HG03135 (cell line): ENCODE measurements at regions not wholly inside any gene's neighbourhood (a gene's known extent, or its start where the extent isn't known, plus 50 kb on each side); places are given as distances from the start of the nearest gene placed in this dataset.

Experiments
- ATAC-seq: cut with Tn5 transposase; IDR thresholded peaks from one replicate; pipeline ENCODE4 v1.9.1; 2021; ENCODE audit warnings: mild to moderate bottlenecking, moderate library complexity; ENCODE audit not compliant: unreplicated experiment

DNA sequence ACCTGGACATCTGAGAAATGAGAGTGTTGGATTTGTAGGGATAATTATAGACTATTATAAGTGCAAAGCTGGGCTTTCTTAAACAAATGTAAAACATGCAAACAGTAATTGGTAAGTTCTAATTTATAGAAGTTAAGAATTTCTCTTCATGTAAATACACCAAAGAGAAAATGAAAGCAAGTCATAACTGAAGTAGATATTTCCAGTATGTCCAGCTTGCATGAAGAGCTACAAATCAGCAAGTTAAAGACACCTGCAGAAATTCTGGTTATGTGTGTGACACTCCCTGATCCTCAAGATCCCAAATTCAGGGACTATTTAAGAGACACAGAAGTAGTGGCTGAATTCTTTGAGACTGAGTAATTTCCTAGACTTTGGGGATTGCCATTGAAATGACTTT is 308.9 kb downstream of the TLE4 start:
- peak; percentile 49 for ATAC-seq

DNA sequence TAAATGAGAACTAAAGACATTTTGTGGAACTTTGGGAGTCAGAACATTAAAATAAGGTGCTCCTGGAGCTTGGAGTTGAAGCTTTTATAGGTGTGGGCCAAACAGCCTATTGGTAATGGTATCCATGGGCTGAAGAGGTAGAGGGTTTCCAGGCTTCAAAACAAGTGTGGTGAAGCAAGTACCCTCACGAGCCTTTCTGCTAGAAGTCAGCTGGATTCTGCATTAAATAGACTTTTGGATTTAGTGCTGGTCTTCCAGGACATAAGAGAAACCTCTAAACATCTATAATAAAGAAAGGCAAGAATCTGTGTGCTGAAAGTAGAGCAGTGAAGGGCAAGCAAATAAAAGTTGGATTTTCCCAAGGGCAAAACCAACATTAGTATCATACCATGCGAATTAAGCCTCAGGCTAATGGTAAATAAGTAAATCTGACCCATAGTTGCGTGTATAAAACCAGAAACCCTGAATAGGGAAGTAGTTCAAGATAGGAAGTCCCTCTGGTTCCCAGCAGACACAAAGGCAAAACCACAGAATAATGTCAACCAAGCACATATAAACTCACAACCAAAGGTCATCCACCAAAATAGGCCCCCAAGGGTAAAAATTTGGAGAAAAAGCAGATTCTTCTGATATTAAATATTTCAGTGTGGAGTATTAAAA is 306.3 kb downstream of the TLE4 start:
- peak; percentile 55 for ATAC-seq

DNA sequence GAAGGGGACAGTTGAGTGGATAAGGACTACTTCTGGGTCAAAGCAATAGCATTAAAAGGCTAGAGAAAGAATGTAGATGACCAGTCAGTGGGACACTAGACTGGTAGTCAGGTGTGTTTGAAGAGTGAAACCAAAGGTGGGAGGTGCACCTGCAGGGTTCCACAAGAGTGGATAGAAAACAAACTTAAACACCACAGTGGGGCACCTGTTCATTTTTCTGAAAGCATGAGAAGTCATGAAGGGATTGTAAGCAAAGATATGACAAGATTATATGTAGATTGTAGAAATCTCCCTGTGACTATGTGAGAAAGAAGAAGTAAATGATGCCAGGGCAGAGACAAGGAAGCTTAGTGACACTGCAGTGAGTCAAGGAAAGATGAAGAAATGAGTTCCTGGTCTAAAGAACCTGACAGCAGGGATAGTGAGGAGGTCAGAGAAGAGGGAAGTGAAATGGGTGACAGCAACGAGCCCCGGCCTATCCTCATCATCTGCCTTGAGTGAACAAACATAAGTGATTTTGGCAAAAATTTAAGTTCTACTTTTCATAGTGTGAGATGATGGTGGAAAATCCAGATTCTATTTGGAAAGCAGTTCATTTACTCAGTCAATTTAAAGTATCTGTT is 296.9 kb downstream of the TLE4 start:
- ATAC-seq = no peak

DNA sequence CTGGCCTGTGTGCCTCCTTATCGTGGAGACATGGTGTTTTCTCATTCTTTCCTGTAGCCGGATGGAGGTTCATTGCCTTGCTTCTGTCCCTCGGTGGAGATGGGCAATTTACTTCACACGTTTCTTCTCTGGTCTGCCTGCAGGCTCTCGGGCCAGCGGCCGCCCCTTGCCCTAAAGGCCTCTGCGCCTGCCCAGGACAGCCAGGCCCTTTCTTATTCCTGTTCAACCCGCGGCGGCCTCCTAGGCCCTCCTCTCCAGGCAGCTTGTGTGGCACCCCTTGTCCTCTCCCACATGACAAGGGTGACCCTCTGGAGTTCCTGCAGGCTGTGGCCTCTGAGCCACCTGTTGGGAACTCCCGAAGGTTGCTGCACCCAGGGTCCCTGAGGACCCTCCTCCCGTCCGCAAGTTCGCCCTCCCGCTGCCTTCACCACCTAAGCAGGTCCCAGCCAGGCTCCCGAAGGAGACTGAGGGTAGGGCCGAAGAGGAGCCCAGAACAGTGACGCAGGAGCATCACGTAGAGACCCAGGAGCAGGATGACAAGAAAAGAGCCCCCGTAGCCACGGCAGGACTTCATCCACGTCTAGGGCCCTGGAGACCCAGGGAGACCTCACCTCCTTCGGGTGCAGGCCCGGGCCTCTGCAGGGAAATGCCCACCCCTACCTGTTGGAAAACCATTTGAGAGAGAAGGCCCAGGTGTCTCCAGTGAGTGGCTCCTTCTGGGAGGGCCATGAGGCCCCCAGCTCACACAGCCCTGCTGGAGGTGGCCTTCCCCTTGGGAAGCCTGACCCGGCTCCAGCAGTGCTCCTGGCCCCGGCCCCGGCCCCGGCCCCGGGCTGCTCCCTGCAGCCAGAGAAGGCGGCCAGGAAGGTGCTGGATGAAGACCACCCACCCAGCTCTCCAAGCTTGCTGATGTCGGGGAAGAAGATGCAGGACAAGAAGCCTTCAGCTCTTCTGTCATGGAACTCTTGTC is 291.4 kb downstream of the TLE4 start:
- no peak for ATAC-seq

DNA sequence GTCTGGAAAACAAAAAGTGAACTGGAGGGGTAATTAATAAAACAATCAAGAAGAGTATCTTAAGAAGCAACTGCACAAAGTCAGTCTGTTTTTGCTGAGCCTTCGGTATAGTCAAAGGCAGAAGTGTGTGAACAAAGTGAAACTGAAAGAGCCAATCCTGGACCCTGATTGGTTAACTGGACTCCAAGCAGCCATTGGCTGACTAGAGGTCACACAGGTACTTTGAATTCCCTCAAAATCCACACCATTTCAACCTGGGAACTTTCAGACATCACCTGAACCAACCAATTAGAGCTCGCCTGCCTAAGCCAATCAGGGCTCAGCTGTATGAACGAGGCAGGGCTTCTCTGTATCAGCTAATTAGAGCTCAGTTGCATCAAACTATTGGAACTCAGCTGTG is 286.7 kb downstream of the TLE4 start:
- peak; percentile 55 for ATAC-seq

DNA sequence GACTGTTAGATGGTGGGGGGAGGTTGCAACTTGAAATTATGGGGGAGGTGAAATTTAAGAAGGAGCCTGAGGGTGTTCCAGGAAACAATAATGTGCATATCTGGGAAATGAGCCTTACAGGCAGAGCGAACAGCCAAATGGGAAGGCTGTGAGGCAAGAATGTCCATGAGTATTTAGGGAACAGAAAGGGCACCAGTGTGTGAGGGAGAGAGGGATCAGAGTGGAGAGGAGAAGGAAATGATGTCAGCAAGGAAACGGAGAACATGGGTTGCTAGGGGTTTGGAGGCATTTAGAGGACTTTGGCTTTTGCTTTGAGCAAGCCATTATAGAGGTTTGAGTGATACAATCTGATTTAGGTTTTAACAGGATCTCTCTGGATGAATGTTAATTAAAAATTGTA is 285.4 kb downstream of the TLE4 start:
- no peak for ATAC-seq

DNA sequence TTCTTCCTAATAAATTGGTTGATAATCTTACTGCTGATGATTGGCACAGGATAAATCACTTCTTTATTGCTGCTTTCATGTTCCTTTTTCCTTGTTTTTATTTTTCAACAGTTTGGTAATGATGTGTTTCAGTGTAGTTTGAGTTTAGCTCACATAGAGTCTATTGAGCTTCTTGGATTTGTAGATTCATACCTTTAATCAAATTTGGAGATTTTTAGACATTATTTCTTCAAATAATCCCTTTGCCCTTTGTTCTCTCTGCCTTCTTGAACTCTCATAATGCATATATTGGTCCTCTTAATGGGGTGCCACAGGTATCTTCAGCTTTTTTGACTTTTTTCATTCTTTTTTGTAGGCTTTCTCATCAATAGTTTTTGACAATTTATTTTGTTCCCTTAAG is 275.3 kb downstream of the TLE4 start:
- no peak for ATAC-seq

DNA sequence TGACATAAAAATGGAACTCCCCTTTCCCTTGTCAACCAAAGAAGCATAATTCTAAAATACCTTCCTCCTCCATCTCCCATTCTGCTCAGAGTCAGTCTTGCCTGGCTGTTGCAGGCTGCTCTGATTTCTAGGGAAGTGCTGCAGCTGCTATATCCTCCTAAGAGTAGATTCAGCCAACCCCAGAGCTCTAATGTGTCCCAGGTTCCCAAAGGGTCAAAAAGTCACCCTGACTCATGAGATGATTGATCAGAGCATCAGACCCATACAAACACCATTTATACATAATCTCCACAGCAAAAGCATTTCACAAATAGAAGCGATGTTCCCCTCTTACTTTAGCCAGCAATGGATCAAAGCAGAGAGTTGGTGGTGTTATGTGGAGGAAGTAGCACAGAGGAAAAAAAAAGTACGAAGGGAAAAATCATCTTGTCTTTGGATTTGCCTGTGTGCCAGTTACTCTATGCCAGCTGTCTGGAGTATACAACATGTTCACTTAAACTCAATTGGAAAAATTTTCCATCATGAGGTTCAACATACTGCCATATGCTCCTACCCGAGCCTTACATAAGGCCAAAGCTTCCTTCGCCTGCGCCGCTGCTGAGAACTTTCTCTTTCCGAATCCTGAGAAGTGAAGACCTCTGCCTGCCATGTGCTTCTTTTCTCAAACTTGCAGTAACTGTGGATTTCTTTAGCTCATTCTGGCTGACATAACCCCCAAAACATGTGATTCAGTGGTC is 258.0 kb downstream of the TLE4 start:
- ATAC-seq = no peak

DNA sequence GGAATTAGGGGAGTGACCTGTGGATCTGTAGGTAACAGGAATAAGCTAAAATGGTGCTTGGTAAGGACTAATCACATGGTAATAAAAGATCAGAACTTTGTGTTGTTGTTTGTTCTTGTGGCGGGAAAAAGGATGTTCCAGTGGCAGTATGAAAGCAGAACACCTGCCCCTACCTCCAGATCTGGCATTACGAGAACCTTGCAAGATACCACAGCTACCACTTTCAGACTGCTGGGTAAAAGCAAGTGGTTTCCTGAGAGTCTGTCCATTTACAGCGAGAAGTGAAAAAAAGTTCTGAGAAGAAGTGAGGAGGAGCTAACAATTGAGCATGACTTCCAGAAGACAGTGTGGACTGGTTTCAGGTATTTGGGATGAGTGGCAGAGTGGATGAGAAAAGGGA is 252.5 kb downstream of the TLE4 start:
- peak; percentile 94 for ATAC-seq

DNA sequence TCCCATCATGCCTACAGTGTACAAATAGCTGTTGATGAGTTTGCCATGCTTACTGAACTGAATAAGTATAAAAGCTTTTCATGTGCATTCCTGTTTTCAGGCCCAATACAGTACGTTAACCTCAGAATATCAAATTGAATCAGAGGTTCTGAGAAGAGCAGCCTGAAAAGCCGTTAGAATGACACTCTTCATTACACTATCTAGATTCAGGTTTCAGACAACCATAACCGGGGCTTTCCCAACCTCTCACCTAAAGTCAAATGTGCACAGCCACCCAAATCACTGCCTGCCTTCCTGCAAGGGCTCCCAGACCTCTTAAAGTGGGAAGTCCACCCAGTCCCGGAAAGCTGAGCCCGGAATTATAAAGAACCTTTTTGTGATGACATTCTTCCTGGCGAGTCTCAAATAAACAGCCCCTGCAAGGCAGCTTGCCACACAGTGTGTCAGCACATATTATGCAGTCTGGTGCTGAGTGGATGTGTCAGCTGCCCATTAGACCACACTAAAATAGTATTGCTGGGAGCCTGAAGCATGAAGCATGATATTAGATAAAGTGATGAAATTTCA is 245.8 kb downstream of the TLE4 start:
- ATAC-seq = peak; percentile 81

DNA sequence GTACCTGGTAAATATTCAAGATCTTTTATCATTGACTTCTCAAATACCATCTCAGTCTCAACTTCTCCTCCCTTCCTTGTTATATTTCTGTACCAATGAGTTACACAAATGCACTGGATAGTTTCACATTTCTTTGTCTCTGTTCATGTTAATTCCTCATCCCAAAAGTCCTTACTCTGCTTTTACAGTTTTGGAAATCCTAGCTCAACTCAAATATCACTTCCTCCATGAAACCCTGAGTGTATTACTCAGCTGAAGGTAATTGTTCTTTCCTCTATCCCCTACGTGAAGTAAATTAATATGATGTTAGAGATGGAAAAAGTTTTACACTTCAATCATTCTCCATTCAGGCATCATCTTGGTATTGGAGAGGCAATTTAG is 241.5 kb downstream of the TLE4 start:
- no peak for ATAC-seq

DNA sequence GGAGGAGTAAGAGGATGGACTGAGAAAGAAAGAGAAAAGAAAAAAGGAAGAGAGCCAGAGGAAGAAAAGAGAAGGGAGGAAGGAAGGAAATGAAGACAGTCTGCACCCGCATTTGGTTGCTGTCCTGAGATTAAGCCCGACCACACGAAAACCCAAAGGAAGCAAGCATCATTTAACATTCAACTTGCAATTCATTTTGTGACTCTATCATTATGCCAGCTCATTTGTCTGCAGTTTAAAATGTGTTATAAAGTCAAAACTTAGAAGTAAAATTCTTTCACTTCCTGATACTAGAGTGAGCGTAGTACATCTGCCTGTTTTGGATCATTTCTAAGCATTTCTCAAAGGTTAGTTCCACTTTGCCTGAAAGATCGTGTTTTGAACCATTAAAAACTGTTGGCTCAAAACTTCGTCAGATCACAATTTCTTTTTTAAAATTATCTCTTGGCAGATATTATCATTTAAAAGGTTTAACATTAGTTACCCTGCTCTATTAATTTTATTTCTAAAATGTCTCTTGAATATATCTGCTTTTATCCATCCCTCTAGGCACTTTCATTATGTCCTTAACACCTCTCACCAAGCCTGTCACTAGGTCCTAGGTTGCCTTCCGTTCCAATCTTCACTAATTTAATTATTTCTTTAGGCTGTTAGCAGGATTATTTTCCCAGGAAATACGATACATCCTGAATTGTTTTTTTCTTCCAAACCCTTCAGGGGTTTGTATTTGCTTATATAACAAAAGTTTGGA is 240.9 kb downstream of the TLE4 start:
- peak; percentile 77 for ATAC-seq

DNA sequence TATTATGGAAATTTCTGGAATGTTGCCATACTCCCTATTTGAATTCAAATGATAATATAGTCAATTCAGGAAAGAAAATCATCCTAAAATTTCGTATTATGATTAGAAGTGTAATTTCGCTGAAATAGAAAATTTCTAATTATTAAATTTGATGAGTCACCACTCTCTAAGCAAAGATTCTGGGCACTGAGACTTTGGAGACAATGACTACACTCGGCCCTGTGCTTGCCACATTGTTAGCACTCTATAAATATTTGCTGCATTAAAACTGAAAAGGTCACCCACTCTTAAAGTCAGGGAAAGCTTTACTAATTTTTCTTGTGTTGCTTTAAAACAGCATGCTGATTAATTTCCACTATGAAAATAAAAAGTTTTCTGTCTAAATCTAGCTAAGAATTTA is 240.3 kb downstream of the TLE4 start:
- no peak for ATAC-seq

DNA sequence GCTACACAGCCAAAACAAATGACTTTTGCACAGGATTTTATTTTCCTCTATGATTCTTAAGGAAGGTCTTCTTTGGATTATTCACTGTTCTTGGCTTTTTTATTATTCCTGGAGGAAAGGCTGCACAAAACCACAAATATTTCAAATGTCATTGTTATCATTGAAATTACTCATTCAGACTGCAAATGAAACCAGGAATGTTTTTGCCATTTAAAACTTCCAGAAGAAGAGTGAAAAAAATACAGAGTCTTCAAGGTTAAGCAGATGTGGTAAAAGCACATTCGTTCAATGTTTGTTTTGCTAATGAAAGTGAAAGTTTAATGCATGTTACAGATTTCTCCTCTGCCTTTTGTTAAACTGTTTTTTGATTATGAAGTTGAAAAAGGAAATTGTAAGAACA is 238.2 kb downstream of the TLE4 start:
- ATAC-seq = no peak

DNA sequence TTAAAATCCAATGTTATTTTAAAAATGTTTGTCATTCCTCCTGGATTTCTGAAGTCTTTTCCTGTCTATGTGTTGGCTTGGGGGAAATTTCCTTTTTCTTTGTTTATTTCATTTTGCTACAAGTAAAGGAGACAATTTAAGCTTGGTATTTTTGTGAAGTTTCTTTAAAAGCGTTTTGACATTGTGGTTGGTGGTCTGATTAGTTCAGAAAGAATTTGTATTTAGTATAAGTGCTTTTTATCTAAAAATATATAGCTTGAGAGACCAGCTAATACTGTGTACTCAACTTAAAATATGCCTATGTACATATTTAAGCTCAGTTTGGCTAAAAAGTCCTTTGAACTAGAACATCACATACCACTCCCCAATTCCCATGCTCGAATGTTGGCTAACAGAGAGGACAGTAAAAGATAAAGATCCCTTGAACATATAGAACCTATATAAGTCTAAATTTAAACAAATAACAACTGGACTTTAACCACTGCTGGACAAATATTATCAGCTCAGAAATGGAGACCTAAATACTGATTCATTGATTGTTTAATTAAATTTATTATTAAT is 237.6 kb downstream of the TLE4 start:
- no peak for ATAC-seq

DNA sequence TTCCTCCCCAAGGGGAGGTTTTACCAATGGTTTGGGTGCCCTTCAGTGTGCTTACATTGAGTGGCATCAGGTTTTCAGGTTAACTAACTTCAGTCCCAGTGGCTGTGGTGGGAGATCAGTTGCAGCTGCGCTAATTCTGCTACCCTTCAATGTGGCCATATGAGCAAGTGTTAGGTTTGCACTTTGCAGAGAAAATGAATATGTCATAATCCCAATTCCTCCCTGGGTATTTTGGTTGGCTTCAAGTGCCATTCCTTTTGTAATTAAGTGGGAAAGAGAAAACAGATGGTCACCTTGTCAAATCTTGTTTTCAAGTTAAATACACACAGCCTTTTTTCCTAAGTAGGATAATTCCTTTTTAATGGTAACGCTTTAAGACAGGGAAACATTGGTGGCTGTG is 236.2 kb downstream of the TLE4 start:
- ATAC-seq = no peak

DNA sequence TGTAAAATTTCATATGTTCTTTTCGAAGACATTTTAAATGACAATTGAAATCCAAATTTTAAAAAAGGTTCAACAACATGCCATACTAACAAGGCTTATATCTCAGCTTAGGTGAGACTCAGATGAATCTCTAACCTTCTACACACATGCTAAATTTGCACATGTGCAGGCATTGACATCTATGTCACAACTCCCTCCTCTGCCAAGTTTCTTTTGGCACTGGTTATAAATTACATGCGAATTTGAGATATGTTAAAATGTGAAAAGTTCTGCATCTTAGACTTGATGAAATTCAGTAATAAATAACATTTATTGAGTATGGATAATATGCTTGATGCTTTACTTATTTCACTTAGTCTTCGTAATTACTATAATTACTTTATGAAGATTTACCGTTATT is 234.3 kb downstream of the TLE4 start:
- no peak for ATAC-seq

DNA sequence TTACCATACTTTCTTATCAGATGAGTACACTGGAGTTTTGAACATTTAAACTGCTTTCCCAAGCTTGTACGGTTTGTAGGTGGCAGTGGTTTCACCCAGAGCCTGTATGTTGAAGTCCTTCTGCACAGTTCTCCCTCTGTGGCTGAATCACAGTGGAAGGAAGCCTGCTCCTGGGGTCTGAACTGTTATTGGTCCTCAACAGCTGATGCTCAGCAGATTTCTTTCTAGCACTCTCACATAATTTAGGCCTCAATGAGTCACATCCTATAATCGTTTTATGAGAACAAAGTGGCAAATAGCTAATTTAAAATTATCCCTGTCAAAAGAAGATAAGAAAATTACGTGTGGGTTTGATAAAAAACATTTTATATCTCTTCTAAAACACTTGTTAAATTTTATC is 229.7 kb downstream of the TLE4 start:
- ATAC-seq = no peak

DNA sequence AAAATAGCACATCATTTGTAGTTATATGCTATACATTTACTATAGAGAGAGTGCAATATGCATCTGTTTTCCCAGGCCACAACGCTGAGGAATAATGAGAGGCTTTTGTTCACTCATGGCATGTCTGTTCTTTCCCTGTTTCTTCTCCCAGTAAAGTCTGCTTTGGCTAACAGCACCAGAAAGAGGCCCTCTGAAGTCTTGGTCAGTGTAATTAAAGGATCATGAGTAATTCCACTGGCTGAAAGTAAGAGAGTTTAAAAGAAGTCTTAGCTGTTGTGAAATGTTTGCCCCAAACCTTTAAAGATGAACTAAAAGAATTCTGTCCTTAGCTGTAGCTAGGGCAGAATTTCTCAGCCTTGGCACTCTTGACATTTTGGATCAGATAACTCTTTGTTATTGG is 228.8 kb downstream of the TLE4 start:
- ATAC-seq = no peak
